ENCODE measurements at regions not wholly inside any gene's neighbourhood (a gene's known extent, or its start where the extent isn't known, plus 50 kb on each side); places are given as distances from the start of the nearest gene placed in this dataset.

DNA sequence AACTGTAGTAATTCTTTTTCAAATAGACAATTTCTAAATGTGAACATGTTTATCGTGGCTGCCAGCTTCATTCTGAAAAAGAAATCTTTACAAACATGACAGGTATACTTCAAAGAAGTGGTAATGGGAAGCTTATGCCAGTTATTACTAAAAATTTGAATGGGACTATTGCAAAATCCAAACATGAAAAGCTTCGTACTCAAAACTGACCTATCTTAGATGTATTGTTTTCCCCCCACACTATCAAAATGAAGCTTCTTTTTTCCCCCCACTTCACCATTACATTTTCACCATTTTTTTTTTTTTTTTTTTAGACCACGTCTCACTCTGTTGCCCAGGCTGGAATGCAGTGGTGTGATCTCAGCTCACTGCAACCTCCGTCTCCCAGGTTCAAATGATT, 50.4 kb upstream of the SERTAD2 start:
- TF ChIP-seq, protein P1, sequence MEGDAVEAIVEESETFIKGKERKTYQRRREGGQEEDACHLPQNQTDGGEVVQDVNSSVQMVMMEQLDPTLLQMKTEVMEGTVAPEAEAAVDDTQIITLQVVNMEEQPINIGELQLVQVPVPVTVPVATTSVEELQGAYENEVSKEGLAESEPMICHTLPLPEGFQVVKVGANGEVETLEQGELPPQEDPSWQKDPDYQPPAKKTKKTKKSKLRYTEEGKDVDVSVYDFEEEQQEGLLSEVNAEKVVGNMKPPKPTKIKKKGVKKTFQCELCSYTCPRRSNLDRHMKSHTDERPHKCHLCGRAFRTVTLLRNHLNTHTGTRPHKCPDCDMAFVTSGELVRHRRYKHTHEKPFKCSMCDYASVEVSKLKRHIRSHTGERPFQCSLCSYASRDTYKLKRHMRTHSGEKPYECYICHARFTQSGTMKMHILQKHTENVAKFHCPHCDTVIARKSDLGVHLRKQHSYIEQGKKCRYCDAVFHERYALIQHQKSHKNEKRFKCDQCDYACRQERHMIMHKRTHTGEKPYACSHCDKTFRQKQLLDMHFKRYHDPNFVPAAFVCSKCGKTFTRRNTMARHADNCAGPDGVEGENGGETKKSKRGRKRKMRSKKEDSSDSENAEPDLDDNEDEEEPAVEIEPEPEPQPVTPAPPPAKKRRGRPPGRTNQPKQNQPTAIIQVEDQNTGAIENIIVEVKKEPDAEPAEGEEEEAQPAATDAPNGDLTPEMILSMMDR (IDR thresholded peaks at IDR 0.05), result no peak

DNA sequence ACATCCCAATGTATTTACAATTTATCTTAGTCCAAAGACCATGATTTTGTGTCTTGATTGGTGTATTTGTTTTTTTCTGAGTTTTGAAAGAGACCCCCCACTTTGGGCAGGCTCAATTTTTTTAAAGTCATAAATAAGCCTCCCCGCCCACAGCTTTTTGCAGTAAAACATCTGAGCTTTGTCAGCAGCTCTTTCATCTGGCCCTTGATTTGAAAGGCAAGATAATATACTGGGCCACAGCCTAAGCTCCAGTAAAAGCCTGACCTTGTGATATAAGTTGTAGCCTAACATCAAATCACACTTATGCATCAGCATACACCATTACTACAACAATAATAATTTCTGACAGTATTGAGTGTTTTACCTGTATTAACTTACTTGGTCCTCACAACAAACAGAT, 51.3 kb upstream of the SERTAD2 start:
- TF ChIP-seq, protein P1 (IDR thresholded peaks at IDR 0.05), result no peak

DNA sequence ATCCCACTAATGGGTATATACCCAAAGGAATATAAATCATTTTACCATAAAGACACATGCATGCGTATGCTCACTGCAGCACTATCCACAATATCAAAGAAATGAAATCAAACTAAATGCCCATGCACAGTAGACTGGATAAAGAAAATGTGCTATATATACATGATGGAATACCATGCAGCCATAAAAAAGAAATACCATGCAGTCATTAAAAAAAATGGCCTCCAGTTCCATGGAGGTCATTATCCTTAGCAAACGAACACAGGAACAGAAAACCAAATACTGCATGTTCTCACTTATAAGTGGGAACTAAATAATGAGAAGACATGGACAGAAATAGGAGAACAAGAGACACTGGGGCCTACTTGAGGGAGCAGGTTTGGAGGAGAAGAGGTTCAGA, 53.6 kb upstream of the SERTAD2 start:
- TF ChIP-seq, protein P1 (IDR thresholded peaks at IDR 0.05), result no peak

DNA sequence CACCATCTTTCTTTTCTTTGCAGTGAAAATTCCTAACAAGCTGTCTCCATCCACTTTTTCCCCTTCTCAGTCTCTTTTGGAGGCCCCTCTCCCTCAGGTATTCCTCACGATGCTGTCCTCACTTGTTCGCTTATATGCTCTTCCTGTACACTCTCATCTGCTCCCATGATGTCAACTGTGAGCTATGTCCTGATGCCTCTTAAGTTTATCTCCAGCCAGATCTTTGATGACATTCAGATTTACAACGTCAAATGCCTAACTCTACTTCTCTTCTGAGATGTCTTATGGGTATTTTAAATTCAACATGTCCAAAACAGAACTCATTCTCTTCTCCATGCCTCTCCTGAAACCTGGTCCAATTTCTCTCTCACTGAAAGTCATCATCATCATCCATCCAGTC, 55.1 kb upstream of the SERTAD2 start:
- TF ChIP-seq, protein P1 (IDR thresholded peaks at IDR 0.05), result no peak

DNA sequence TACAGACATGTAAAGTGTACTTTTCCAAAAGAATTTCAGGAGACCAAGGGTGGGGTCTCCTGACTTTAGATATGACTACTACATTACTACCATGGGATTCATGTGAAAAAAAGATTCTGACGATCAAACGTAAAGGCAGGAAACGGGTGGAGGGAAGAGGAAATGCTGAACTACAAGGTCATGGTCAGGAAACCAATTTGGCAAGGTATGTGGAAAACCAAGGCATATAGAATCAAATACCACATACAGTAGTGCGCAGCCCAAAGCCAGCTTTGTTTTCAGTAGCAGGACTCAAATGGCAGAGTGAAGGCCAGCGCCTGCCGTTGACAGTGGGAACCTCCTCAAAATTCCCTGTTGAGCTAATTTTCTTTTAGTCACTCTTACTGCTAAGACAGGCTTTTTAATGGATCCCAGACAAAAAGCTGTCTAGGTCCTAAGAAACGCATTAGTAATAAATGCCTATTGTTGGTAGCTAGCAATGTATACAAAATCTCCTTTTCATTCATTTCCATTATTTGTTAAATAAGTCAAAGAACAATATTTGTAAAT, 57.6 kb upstream of the SERTAD2 start:
- TF ChIP-seq, protein P1 (IDR thresholded peaks at IDR 0.05), result no peak

DNA sequence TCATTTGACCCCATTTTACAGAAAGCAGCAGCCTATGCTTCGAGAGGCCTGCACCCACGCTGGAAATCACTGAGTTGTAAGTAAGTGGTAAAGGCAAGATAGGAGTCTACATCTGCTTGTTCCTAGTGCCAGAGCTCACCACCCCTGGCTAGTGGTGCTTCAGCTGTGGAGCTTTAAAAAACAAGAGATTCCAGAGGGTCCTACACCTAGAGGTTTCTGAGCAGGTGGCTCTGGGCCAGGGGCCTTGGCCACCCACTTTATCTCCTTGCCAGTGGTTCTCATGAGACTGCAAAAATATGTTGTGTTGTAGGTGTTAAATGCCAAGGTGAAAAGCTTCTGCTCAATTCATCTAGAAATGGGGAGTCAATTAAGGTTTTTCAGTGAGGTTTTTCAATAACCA, 60.0 kb upstream of the SERTAD2 start:
- TF ChIP-seq, protein P1 (IDR thresholded peaks at IDR 0.05), result no peak

DNA sequence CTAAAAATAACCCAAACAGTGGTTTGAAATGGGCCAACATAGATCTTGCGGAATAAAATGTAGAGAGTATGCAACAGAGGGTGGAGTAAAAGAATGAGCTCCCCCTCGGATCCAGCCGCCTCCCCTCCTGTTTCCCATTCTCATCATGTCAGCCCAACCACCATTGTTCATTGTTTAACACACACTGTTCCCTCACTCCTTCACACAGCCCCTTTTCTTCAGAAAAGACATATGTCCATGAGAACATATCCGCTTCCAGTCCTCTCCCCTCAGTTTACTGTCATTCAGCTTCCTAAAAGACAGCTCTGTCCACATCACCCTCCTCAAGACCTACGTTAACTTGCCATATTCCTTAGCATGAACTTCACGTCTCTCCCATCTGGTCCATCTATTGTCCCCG, 62.9 kb upstream of the SERTAD2 start:
- TF ChIP-seq, protein P1 (IDR thresholded peaks at IDR 0.05), result no peak

DNA sequence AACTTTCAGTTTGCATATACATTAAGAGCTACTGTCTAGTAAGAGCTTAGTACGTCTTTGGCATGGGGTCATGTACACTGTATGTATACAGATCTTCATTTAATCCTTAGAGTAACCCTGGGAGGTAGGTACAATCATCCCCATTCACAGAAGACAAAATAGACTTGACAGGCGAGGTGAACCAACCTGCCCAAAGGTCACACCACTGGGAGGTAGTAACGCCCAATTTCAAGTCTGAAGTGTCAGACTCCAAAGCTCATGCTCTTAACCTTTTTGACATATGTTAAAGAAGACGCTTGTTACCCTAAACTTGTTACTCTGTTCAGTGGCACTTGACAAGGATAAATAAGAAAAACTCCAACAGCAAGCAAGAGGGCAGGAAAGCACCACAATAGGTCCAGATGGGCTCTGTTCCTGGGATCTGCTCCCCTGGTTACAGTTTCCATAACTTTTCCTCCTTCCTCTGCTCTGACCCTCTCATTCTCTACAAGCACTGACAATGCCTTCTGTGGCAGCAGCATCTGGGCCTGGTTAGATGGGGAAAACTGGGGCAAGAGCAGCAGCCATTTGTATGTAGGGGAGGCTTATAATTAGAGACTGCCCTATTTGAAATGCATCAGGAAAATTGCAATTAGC, 64.7 kb upstream of the SERTAD2 start:
- TF ChIP-seq, protein P1 (IDR thresholded peaks at IDR 0.05), result no peak
